ENCODE measurements at regions not wholly inside any gene's neighbourhood (a gene's known extent, or its start where the extent isn't known, plus 50 kb on each side); places are given as distances from the start of the nearest gene placed in this dataset.
"Not testable (repeated sequence)": the region's sequence is repeated elsewhere in the genome, so short reads cannot be mapped to it uniquely, and the experiment has no call there.

- no peak for DNase-seq (ENCODE audit: low spot score)
These were observed 192.9 kb upstream of the PTGFR start for GRCh38 chr1:78297836-78298235.

GRCh38 chr1:78298349-78298748, 192.4 kb upstream of the PTGFR start:
- no peak for DNase-seq (ENCODE audit: low spot score)

GRCh38 chr1:78301141-78301540, 189.6 kb upstream of the PTGFR start:
- DNase-seq (ENCODE audit: low spot score) = no peak

DNA sequence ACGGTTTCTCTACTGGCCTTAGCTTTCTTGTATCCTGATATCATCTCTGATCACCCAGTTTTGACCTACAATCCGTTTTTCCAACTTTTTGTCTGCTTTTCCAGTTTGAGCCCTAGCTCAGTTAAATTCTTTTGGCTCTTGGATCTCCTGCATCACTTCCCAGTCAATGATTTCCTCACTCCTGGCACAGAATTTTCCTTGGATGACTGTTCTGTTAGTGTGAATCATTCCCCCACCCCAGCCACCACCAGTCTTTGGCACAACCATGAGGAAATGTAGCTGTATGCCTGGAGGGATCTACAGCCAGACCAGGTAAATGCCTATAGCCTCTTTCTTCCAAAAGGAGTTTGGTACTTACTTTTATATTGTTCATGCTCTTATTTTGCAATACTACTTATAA, 187.2 kb upstream of the PTGFR start:
- DNase-seq (ENCODE audit: low spot score) = peak; percentile 60

- DNase-seq (ENCODE audit: low spot score) = no peak
These were observed 186.4 kb upstream of the PTGFR start for GRCh38 chr1:78304341-78304740.

- no peak for DNase-seq (ENCODE audit: low spot score)
These were observed 186.0 kb upstream of the PTGFR start for GRCh38 chr1:78304761-78305160.

GRCh38 chr1:78310261-78310660, 180.5 kb upstream of the PTGFR start:
- DNase-seq (ENCODE audit: low spot score) = not testable (repeated sequence)

GRCh38 chr1:78318011-78318410, 172.8 kb upstream of the PTGFR start:
- no peak for DNase-seq (ENCODE audit: low spot score)

DNA sequence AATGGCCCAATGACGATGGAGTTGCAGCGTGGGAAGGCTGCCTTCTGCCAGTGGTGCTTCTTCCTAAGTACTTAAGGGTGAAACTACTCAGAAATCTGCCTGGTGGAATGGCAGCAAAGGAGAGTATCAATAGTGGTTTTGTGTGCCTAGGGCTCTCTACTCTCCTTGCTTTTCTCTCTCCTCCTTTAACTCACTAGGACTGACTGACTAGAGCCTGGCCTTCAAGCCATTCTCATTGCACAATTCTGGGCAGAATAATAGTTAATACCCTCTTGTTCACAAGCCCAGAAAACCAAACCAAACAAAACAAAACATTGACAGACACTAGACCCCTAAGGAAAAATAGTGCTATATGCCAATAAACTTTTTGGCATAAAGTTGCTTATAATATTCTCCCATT, 171.2 kb upstream of the PTGFR start:
- DNase-seq (ENCODE audit: low spot score) = no peak

GRCh38 chr1:78322928-78323680, 167.7 kb upstream of the PTGFR start:
- DNase-seq (ENCODE audit: low spot score) = no peak

DNA sequence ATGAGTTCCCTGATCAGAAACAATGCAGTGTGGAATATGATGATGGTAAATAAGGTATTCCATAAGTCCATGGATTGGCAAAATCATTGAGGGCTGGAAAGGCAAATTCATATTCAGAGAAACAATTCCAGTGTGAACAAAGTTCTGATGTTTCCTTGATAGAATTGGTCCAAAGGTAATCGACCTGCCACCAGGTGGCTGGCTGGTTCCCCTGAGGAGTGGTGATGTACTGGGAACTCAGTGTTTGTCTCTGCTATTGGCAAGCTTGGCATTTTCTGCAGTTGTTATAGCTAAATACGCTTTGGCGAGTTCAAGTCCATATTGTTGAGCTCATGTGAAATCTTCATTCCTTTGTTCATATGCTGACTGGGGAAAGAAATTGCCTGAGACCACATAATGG, 165.5 kb upstream of the PTGFR start:
- DNase-seq (ENCODE audit: low spot score) = no peak

- no peak for DNase-seq (ENCODE audit: low spot score)
These were observed 161.3 kb upstream of the PTGFR start for GRCh38 chr1:78329475-78329874.

GRCh38 chr1:78331799-78332198, 159.0 kb upstream of the PTGFR start:
- no peak for DNase-seq (ENCODE audit: low spot score)

DNA sequence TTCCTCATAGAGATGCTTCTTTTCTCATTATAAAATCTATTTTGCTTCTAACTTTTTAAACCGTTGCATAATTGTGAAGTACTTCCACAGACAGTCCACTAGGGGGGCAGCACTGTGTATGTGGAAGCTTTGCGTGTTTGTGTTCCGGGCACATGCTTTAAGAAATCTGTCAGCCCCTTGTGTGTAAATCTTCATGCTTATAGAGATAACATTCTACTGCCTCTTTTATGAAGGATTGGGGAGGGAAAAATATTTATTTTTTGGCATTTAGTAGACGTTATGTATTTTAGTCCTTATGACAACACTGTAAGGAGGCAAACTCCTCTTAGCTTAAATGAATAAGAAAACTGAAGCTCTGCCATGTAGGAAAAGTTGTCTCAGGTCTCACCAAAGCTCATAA, 157.3 kb upstream of the PTGFR start:
- peak; percentile 15 for DNase-seq (ENCODE audit: low spot score)

DNA sequence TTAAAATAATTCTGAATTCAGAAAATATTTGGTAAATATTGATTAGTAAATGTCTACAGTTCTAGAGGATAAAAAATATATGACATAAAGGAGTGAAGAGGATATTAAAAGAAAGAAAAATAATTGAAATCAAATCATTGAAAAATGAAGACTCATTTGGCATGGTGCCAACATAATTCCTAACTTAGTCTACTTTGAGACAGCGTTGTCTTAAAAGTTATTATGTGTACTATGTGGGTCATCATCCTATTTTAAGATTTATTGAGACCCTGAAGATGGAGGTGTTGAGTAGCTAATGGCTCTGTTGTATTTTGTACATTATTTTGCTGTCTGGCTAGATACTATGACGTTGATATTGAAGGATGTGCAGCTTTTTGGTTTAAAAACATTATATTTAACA, 156.7 kb upstream of the PTGFR start:
- no peak for DNase-seq (ENCODE audit: low spot score)

DNA sequence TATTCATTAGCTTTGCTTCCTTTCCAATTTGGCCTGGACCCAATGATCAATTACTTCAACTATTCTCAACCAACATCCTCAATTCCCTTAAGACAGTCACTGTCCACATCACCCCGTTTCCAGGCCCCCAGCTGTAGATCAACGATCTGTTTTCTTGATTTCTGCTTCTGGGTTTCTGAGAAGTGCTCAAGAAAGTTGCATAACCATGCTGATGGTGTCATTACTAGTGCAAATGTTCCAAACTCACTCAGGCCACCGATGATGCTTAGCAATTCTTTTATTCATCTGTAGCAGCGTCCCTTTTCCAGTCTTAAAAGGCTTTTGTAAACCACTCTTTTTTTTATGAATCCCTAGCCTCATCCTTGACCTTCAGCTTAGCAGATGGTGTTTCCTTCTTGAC, 155.8 kb upstream of the PTGFR start:
- no peak for DNase-seq (ENCODE audit: low spot score)

DNA sequence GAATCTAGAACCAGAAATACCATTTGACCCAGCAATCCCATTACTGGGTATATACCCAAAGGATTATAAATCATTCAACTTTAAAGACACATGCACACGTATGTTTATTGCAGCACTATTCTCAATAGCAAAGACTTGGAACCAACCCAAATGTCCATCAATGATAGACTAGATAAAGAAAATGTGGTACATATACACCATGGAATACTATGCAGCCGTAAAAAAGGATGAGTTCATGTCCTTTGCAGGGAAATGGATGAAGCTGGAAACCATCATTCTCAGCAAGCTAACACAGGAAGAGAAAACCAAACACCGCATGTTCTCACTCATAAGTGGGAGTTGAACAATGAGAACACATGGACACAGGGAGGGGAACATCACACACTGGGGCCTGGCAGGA, 154.0 kb upstream of the PTGFR start:
- not testable (repeated sequence) for DNase-seq (ENCODE audit: low spot score)

- DNase-seq (ENCODE audit: low spot score) = no peak
These were observed 151.3 kb upstream of the PTGFR start for GRCh38 chr1:78339490-78339889.

DNA sequence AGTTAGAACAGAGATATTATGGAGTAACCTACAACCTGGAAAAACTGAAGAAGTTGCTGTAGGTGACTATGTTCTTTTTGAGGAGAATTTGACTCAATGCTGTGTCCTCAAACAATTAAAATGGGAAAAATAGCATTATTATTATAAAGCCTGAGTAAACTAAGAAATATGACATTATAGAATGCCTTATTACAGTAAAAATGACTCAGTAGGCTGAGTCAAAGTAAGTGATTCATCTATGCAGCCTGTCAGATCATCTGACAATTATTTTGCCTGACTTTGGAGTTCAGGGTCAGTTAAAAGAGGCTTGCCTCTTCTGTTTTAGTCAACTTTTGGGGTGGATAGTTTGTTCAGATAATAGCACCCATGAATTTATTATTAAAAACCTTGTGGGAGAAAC, 150.8 kb upstream of the PTGFR start:
- no peak for DNase-seq (ENCODE audit: low spot score)

DNA sequence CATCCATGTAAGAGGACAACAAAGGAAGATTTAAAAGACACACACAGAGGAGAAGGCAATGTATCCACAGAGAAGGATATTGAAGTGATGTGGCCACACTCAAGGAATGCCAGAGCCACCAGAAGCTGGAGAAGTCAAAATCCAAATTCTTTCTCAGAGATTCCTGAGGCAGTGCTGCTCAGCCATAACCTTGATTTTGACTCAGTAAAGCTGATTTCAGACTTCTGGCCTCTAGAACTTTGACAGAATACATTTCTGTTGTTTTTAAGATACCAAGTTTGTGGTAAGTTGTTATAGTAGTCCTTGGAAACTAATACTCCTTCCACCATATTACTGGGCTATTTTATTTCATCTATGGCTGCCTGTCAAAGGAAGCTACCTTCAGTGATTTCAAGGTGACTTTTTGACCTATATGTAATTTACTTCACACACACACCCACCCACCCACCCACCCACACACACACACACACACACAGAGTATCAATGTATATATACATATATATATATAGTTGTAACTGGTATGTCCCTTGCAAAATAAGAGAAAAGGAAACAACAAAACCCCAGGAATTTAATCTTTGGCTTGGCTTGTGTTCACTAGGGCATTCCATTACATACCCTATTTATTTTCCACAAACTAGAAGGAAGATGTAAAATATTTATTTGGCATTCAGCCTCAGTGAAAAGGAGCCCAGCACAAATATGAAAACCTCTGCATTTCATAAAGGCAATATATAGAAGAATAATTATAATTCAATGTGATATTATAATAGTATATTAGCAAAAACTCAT, 142.1 kb upstream of the PTGFR start:
- no peak for DNase-seq (ENCODE audit: low spot score)

- no peak for DNase-seq (ENCODE audit: low spot score)
These were observed 139.1 kb upstream of the PTGFR start for GRCh38 chr1:78351551-78352216.

GRCh38 chr1:78355656-78356055, 135.1 kb upstream of the PTGFR start:
- DNase-seq (ENCODE audit: low spot score) = no peak

GRCh38 chr1:78358165-78358564, 132.6 kb upstream of the PTGFR start:
- DNase-seq (ENCODE audit: low spot score) = no peak
